K562 (cell line): ENCODE measurements at regions not wholly inside any gene's neighbourhood (a gene's known extent, or its start where the extent isn't known, plus 50 kb on each side); places are given as distances from the start of the nearest gene placed in this dataset.

Experiments used
- ATAC-seq: fragments of 200-7000 bp; cut with Tn5 transposase; 3 replicates; pipeline ENCODE4 v1.9.1; 2020; ENCODE audit warnings: moderate library complexity
- BruUV-seq: library from RNA; stranded (reverse); fragments of 400-500 nt; replicated peaks from 2 replicates; lab custom pipeline; 2021; lab: Mats Ljungman, UMichigan
- CTCF ChIA-PET: fragments of 300-600 bp; formaldehyde crosslinking; extraction: SDS; loops from one replicate; lab custom pipeline; 2021; ENCODE audit warnings: low intra/inter-chr PET ratio; lab: Yijun Ruan, JAX
- POLR2A ChIA-PET: fragments of 300-600, 350-650 bp; sonication (Branson Sonifier 250); formaldehyde crosslinking; extraction: SDS; loops from one replicate; lab custom pipeline; 2021; ENCODE audit warnings: antibody characterized with exemption, inconsistent platforms; lab: Yijun Ruan, JAX
- DNase-seq, 4 experiments: peaks; one replicate each; pipeline versions ENCODE4 v3.0.0 to v3.0.0-alpha.2; 2011 to 2018; ENCODE audit warnings: low spot score in 3 of 4, mixed read lengths in 3 of 4; ENCODE audit errors: extremely low read depth in 1 of 4
- FAIRE-seq: peaks from 2 replicates; lab custom pipeline; 2011; peaks lifted over from hg19 to GRCh38; lab: Jason Lieb, UNC
- H2AFZ ChIP-seq: 2 replicates; pipeline ENCODE4 v1.6.0; 2011; ENCODE audit warnings: low read depth, low read length, control low read depth, inconsistent platforms
- H3K27ac ChIP-seq: fragments of 200-600 bp; 3 replicates; pipeline ENCODE4 v1.8.0; 2011; ENCODE audit warnings: low read depth, mild to moderate bottlenecking, control low read depth, inconsistent platforms, low read length, moderate library complexity, mixed read lengths; ENCODE audit errors: extremely low read depth
- H3K27me3 ChIP-seq, 2 experiments: fragments of 300-600 bp in 1 of 2; 2 replicates in 1 of 2; 3 replicates in 1 of 2; pipeline versions ENCODE4 v1.6.0 to v1.8.0; 2011; ENCODE audit warnings: inconsistent platforms in 2 of 2, low read length in 2 of 2, mild to moderate bottlenecking in 1 of 2, mixed read lengths in 1 of 2, moderate library complexity in 1 of 2; ENCODE audit not compliant: control insufficient read depth in 2 of 2, insufficient read depth in 2 of 2
- H3K36me3 ChIP-seq: fragments of 300-600 bp; 3 replicates; pipeline ENCODE4 v1.8.0; 2011; ENCODE audit warnings: mild to moderate bottlenecking, low read length, inconsistent platforms; ENCODE audit not compliant: control insufficient read depth, insufficient read depth
- H3K4me1 ChIP-seq, 2 experiments: fragments of 200-600 bp in 1 of 2; replicated peaks in 1 of 2; 2 replicates in 1 of 2; 3 replicates in 1 of 2; pipeline versions ENCODE4 v1.5.1 to v1.8.0; 2011; ENCODE audit warnings: inconsistent platforms in 2 of 2, low read length in 2 of 2, mild to moderate bottlenecking in 1 of 2, mixed read lengths in 1 of 2, moderate library complexity in 1 of 2; ENCODE audit not compliant: control insufficient read depth in 2 of 2, insufficient read depth in 2 of 2
- H3K4me2 ChIP-seq: 2 replicates; pipeline ENCODE4 v1.6.1; 2011; ENCODE audit warnings: low read length, control low read depth, inconsistent platforms, mixed read lengths; ENCODE audit not compliant: insufficient read depth
- H3K4me3 ChIP-seq: fragments of 200-600 bp; sonication (generic), shearing (Covaris generic); 2 replicates; pipeline ENCODE4 v1.5.1; 2016; ENCODE audit warnings: control low read depth, inconsistent platforms
- H3K79me2 ChIP-seq: fragments of 200-600 bp; 3 replicates; pipeline ENCODE4 v1.8.0; 2011; ENCODE audit warnings: low read length, inconsistent platforms; ENCODE audit not compliant: control insufficient read depth, insufficient read depth
- H3K9ac ChIP-seq, 2 experiments: 2 replicates each; pipeline versions ENCODE4 v1.6.0 to v1.6.1; 2011; ENCODE audit warnings: low read depth in 2 of 2, low read length in 2 of 2, control low read depth in 1 of 2, inconsistent platforms in 1 of 2, mild to moderate bottlenecking in 1 of 2, mixed read lengths in 1 of 2; ENCODE audit not compliant: insufficient read depth in 1 of 2
- H3K9me1 ChIP-seq: one replicate; pipeline ENCODE4 v1.6.0; 2011; ENCODE audit warnings: inconsistent platforms, mild to moderate bottlenecking, low read length, moderate library complexity; ENCODE audit not compliant: control insufficient read depth, insufficient read depth
- H3K9me3 ChIP-seq: replicated peaks from 2 replicates; pipeline ENCODE4 v1.5.1; 2011; ENCODE audit warnings: low read depth, low read length, inconsistent platforms; ENCODE audit not compliant: control insufficient read depth, insufficient read depth
- H4K20me1 ChIP-seq: replicated peaks from 2 replicates; pipeline ENCODE4 v1.6.1; 2011; ENCODE audit warnings: low read length, inconsistent platforms, mixed read lengths; ENCODE audit not compliant: control insufficient read depth, insufficient read depth
- E2F3 ChIP-seq: fragments of 250-450 bp; sonication (Bioruptor Pico); IDR thresholded peaks from 2 replicates; pipeline ENCODE4 v1.4.0; 2020; ENCODE audit warnings: mild to moderate bottlenecking
- KLF16 ChIP-seq: IDR thresholded peaks from 2 replicates; pipeline ENCODE4 v1.6.1; 2016; ENCODE audit warnings: antibody characterized with exemption
- MAFG ChIP-seq: fragments of 450-650 bp; conservative IDR thresholded peaks from 2 replicates; pipeline ENCODE4 v1.6.1; 2016; ENCODE audit warnings: missing genetic modification characterization, missing compliant biosample characterization
- MCM5 ChIP-seq: fragments of 450-650 bp; IDR thresholded peaks from 2 replicates; pipeline ENCODE4 v1.6.1; 2016; ENCODE audit warnings: low read depth
- MLX ChIP-seq, 2 experiments: fragments of 450-650 bp in 1 of 2; sonication (generic) in 1 of 2; formaldehyde crosslinking; conservative IDR thresholded peaks; 2 replicates each; pipeline versions ENCODE4 v1.4.0 to v1.8.1; 2020 to 2022; ENCODE audit warnings: mild to moderate bottlenecking in 1 of 2, missing genetic modification reagents in 1 of 2
- NFE2 ChIP-seq: IDR thresholded peaks from 2 replicates; pipeline ENCODE4 v1.6.1; 2014; ENCODE audit warnings: antibody characterized with exemption, low read depth
- ZFP1 ChIP-seq: fragments of 450-650 bp; formaldehyde crosslinking; IDR thresholded peaks from 2 replicates; pipeline ENCODE4 v1.4.0; 2020; ENCODE audit warnings: mild to moderate bottlenecking, mixed read lengths
- ZNF197 ChIP-seq: fragments of 200-800 bp; sonication (Bioruptor generic); IDR thresholded peaks from 2 replicates; pipeline ENCODE4 v1.6.1; 2016; ENCODE audit warnings: low read depth, missing genetic modification characterization, missing compliant biosample characterization
- ZNF316 ChIP-seq: fragments of 450-650 bp; IDR thresholded peaks from 2 replicates; pipeline ENCODE4 v1.6.1; 2016
- ZNF347 ChIP-seq: fragments of 450-650 bp; formaldehyde crosslinking; IDR thresholded peaks from 2 replicates; pipeline ENCODE4 v1.4.0; 2020; ENCODE audit warnings: low read depth, mild to moderate bottlenecking, moderate library complexity
- ZNF518B ChIP-seq: fragments of 250-450 bp; sonication (Bioruptor Pico); IDR thresholded peaks from 2 replicates; pipeline ENCODE4 v1.5.0; 2021; ENCODE audit warnings: mild to moderate bottlenecking, moderate library complexity
- WGBS: fragments of 100-300 bp; shearing (Covaris generic); methylation state at CpG from one replicate; pipeline ENCODE4 v1.1.6; 2016; ENCODE audit warnings: low coverage, mixed read lengths; ENCODE audit not compliant: insufficient coverage; ENCODE audit errors: missing lambda C conversion rate; 5-methylcytosine and 5-hydroxymethylcytosine counted together
- in situ Hi-C: fragments of 300-500 bp; cut with MboI; formaldehyde crosslinking; loops from 4 replicates; pipeline ENCODE4 v1.15.0; 2018; ENCODE audit warnings: inconsistent platforms, mixed read lengths
- intact Hi-C: fragments of 100-400 bp; cut with micrococcal nuclease; formaldehyde crosslinking; loops from 2 replicates; pipeline ENCODE4 v1.14.2; 2022

- Histone ChIP-seq H3K9me1 (no peaks in the 10 kb centered on the region), H3K4me3 (no peak overlapping the region), H4K20me1 (no peaks in the 10 kb centered on the region), H3K9ac (no peak overlapping the region), H3K4me2 (no peak overlapping the region), H3K27me3 (no peaks in the 10 kb centered on the region), H3K36me3 (no peaks in the 10 kb centered on the region), H2AFZ (no peak overlapping the region), H3K79me2 (no peaks in the 10 kb centered on the region), H3K27ac (no peak overlapping the region), H3K9me3 (no peaks in the 10 kb centered on the region), H3K4me1 (no peaks in the 10 kb centered on the region)
- CTCF ChIA-PET: no interaction called here
- no peak for ATAC-seq
- no TSS peak for BruUV-seq
- TF ChIP-seq ZNF197 (CRISPR knock-in tag) (no peak), KLF16 (no peak), ZFP1 (CRISPR knock-in tag) (no peak), ZNF347 (CRISPR knock-in tag) (no peak), ZNF316 (no peak)
- DNase-seq: no peak
- no peak for FAIRE-seq
- intact Hi-C loops (no loop called here), in situ Hi-C loops (no loop called here)
- POLR2A ChIA-PET: no interaction called here
- WGBS: 3% methylated on average over 4 of the region's 4 CpGs
Observed at GRCh38 chr4:33470805-33471204, 2750.6 kb downstream of the PCDH7 start.

GRCh38 chr4:33477715-33478114, 2757.5 kb downstream of the PCDH7 start:
- DNase-seq: no peak
- no peak for ATAC-seq
- Histone ChIP-seq H3K4me3 (no peak overlapping the region), H3K36me3 (no peaks in the 10 kb centered on the region), H3K79me2 (no peaks in the 10 kb centered on the region), H3K27me3 (no peaks in the 10 kb centered on the region), H2AFZ (no peak overlapping the region), H3K9ac (no peak overlapping the region), H3K4me1 (no peaks in the 10 kb centered on the region), H3K4me2 (no peak overlapping the region), H3K27ac (no peak overlapping the region), H3K9me1 (no peaks in the 10 kb centered on the region), H4K20me1 (no peaks in the 10 kb centered on the region), H3K9me3 (no peaks in the 10 kb centered on the region)
- in situ Hi-C loops: no loop called here
- POLR2A ChIA-PET: no interaction called here
- intact Hi-C loops: no loop called here
- WGBS: 0% methylated on average over 4 of the region's 4 CpGs
- TF ChIP-seq NFE2 (no peak), E2F3 (CRISPR knock-in tag) (no peak), MCM5 (no peak), MAFG (tag) (no peak), ZNF518B (CRISPR knock-in tag) (no peak), MLX (CRISPR knock-in tag; conservative IDR thresholded peaks at IDR 0.05) (no peak)
- CTCF ChIA-PET: no interaction called here
- FAIRE-seq: no peak
- BruUV-seq: no TSS peak
